ENCODE measurements at regions not wholly inside any gene's neighbourhood (a gene's known extent, or its start where the extent isn't known, plus 50 kb on each side); places are given as distances from the start of the nearest gene placed in this dataset.

GRCh38 chr5:152606776-152607364 lies 201.8 kb upstream of the NMUR2 start:
- TF ChIP-seq CTCF (conservative IDR thresholded peaks at IDR 0.05; ENCODE audit: low read depth, low read length), result no peak
- TF ChIP-seq EZH2phosphoT487 (IDR thresholded peaks at IDR 0.05; ENCODE audit: borderline replicate concordance, low read length), result no peak
